Left renal cortex interstitium (tissue), 4 donors: ENCODE measurements at regions not wholly inside any gene's neighbourhood (a gene's known extent, or its start where the extent isn't known, plus 50 kb on each side); places are given as distances from the start of the nearest gene placed in this dataset.

Experiments
- DNase-seq, 4 donors: peaks; one replicate each; pipeline ENCODE4 v3.0.0-alpha.2; 2013; ENCODE audit warnings: low read depth in 4 of 4, low spot score in 2 of 4, missing footprints in 1 of 4

- DNase-seq: no peak
Observed at GRCh38 chr1:4336507-4336906, 317.9 kb upstream of the AJAP1 start.

- no peak for DNase-seq
Observed at GRCh38 chr1:4341421-4341820, 313.0 kb upstream of the AJAP1 start.

- DNase-seq: no peak
Observed at GRCh38 chr1:4344065-4344732, 310.2 kb upstream of the AJAP1 start.

- DNase-seq: no peak
Observed at GRCh38 chr1:4345094-4345493, 309.3 kb upstream of the AJAP1 start.

DNA sequence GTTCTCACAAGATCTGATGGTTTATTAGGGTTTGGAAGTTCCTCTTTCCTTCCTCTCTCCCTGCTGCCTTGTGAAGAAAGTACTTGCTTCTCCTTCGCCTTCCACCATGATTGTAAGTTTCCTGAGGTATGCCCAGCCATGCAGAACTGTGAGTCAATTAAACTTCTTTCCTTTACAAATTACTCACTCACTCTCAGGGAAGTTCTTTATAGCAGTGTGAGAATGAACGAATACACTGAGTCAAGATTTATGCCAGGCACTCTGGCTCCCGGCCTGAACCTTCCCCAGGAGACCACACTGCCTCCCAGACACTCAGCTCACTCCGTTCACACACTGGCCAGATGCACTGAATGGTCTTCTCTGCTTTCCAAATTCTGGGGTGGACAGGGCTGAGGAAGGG, 308.3 kb upstream of the AJAP1 start:
- no peak for DNase-seq

- DNase-seq: no peak
Observed at GRCh38 chr1:4351453-4351852, 303.0 kb upstream of the AJAP1 start.

GRCh38 chr1:4353090-4353856, 301.1 kb upstream of the AJAP1 start:
- no peak for DNase-seq

DNA sequence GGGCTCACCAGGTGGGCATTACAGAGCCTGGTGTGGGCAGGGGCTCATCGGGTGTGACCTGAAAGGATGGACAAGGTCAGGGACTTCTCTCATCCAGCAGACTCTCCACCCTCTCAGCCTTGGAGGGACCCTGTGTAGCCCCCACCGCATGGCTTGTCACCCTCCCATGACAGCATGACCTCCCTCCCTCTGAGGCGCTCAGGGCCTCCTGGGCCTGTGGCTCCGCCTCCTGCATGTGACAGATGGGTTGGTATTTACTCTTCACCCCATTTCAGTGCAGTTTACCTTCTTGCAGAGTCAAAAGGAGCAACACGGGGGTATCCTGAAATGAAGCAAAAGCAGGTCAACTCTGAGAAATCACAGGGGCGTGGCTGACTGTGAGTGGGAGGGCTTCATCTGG, 298.6 kb upstream of the AJAP1 start:
- no peak for DNase-seq

DNA sequence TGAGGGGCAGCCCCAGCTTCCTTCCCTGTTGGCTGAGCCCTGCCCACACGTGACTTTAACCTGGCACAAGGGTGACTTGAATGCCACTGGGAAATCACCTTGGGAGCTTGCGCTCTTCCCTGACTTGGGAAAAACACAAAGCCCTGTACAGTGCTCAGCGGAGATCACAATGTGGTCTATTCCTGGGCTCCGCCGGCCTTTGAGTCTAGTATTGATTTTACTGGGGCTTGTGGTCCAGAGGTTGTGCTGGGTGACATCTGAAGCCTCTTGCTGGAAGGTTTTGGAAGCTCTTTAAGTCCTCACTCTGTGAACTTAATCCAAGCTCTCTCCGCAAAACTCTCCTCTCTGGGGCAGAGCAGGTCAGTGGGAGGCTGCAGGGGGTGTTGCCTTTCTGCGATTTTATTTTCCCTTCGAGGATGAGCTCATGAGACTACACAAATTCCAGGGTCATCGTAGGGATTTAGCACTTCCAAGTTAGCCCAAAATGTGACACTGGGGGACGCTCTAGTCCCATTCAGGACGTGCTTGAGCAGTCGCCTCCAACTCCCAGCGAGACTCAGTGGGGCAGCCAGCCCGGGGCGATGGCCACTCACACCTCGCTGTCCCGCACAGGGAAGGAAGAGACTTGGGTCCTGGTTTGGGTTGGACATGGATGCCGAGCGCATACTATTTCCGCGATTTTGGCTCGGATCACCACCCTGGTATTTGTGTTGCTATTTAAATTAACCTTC, 291.9 kb upstream of the AJAP1 start:
- no peak for DNase-seq

DNA sequence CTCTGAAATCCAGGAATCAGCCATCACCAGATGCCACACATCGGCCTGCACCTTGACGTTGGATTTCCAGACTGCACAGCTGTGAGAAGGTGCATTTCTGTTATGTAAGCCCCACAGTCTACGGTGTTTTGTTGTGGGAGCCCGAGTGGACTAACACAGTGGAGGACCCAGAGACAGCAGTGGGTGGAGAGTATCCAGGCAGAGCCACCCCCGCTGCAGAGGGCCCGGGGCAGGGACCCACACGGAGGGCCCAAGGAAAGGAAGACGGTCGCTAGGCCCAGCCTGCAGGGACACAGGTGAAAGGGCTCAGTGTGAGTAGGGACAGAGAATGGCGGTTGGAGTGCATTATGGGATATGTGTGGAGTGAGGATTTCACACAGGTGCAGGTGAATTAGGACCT, 288.3 kb upstream of the AJAP1 start:
- DNase-seq: no peak

GRCh38 chr1:4367230-4367777, 287.1 kb upstream of the AJAP1 start:
- no peak for DNase-seq

GRCh38 chr1:4369335-4369734, 285.1 kb upstream of the AJAP1 start:
- DNase-seq: no peak

GRCh38 chr1:4371849-4372248, 282.6 kb upstream of the AJAP1 start:
- DNase-seq: no peak

DNA sequence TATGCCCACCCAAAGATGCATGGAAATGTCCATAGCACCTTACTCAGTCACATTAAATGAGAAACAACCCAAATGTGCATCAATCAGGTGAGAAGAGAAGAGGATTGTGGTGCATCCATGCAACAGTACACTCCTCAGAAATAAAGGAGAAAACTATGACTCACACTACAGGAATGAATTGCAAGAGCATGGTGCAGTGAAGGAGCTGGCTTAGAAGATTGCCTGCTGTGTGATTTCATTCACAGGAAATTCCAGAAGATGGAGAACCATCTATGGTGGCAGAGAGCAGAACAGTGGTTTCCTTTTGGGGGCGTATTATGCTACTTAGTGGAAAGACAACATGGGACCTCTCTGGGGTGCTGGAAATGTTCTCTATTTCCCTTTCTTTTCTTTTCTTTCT, 278.6 kb upstream of the AJAP1 start:
- DNase-seq: no peak

DNA sequence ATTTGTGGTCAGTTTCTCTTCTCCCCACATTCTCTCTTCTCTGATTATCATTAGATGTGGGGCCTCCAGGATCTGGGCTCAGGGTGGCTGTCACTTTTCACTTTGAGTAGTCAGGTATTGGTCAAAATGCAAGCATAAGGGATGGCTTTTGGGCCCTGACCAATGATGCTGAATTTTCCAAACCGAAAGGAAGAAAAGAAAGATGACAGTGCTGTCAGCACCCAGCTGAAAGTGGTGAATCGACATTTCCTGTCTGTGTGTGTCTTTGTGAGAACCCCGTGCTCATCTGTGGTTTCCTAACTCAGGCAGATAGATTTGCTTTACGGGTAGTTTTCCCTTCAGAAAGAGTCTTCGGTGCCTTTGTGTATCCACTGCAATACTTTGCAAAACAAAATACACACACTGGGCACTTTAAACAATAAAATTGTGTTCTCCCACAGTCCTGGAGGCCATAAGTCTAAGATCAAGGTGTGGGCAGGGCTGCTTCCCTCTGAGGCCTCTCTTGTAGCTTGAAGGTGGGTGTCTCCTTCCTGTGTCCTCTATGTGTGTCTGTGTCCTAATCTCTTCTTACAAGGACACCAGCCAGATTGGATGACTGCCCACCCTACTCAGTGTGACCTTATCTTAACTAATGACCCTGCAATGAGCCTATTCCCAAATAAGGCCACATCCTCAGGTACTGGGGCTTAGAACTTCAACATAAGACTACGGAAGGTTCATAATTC, 274.8 kb upstream of the AJAP1 start:
- no peak for DNase-seq

DNA sequence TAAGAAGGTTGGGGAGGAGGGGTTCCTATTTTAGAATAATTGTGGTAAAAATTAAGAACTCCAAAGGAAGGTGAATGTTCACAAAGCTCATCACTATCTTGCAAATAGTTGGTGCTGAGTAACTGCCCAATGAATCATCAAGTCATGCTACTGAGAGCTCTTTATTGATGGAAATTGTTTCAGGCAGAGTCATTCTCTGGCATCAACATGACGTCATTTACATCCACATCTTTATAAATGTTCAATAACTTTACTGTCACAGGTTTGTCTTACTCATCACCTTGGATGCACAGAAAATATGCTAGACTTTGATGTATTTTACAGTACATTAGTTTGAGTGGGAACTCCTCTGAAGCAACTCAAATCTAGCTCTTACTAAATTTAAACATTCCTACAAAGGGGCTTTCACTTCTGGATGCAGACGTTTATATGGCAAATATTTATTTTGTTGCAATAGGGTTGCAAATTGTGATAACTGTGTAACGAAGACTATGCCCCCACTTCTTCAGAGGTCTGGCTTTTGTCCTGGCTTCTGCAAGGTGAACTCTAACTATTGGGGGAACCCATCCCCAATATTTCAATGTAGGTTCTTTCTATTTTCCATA, 273.7 kb upstream of the AJAP1 start:
- no peak for DNase-seq

DNA sequence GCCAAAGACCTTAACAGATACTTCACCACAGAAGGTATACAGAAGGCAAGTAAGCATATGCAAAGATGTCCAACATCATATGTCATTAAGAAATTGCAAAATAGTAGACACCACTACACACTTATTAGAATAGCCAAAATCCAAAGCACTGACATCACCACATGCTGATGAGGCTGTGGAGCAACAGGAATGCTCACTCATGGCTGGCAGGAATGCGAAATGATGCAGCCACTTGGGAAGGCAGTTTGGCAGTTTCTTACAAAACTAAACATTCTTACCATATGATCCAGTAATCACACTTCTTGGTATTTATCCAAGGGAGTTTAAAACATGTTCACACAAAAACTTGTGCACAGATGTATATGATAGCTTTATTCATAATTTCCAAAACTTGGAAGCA, 261.2 kb upstream of the AJAP1 start:
- no peak for DNase-seq

DNA sequence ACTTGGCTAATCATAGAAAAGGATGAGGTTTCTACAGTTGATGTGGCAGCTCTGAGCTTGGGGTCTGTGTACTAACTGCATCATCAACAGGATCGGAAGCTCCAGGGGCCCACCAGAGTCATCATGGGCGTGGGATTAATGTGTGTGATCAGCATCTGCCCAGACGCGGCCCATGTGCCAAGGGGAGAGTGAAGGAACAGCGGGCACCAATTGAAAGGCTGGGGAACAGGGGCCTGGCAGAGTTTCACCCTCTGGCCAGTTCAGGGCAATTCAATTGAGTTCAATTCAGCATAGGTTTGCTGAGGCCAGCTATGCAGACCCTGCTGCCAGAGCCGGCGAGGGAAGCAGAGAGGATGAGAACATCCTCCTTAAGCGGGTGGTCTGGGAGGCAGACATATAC, 260.0 kb upstream of the AJAP1 start:
- DNase-seq: no peak

GRCh38 chr1:4395158-4395557, 259.3 kb upstream of the AJAP1 start:
- no peak for DNase-seq

GRCh38 chr1:4395676-4396075, 258.7 kb upstream of the AJAP1 start:
- DNase-seq: no peak
